ENCODE measurements at regions not wholly inside any gene's neighbourhood (a gene's known extent, or its start where the extent isn't known, plus 50 kb on each side); places are given as distances from the start of the nearest gene placed in this dataset.

DNA sequence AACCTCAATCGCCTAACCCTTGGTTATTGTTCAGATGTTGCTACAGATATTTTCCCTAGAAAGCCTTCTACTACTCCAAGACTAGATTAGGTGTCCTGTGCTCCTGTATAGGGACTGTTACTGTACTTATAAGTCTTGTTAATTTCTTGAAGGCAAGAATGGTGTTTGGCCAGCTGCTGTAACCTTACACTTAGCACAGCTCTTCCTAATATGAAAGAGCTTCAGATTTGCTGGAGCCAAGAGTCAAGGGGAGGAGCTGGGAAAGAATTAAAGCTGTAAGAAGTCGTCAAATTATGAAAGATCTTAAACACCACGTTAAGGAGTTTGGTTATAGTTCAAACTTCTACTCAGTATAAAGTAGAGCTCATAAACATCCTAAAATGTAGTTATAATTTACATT, 245.9 kb upstream of the TLL1 start:
- H3K36me3 ChIP-seq (ENCODE audit: control insufficient read depth, insufficient read depth, low read length), result no peaks in the 10 kb centered on the region
- TF ChIP-seq POLR2AphosphoS5 (IDR thresholded peaks at IDR 0.05; ENCODE audit: low read depth, low read length) (no peak), TCF7L2 (IDR thresholded peaks at IDR 0.05; ENCODE audit: low read depth, low read length) (no peak), SIN3A (IDR thresholded peaks at IDR 0.05; ENCODE audit: borderline replicate concordance, insufficient read depth, low read depth, low read length) (no peak)
- TF ChIP-seq, protein P1, sequence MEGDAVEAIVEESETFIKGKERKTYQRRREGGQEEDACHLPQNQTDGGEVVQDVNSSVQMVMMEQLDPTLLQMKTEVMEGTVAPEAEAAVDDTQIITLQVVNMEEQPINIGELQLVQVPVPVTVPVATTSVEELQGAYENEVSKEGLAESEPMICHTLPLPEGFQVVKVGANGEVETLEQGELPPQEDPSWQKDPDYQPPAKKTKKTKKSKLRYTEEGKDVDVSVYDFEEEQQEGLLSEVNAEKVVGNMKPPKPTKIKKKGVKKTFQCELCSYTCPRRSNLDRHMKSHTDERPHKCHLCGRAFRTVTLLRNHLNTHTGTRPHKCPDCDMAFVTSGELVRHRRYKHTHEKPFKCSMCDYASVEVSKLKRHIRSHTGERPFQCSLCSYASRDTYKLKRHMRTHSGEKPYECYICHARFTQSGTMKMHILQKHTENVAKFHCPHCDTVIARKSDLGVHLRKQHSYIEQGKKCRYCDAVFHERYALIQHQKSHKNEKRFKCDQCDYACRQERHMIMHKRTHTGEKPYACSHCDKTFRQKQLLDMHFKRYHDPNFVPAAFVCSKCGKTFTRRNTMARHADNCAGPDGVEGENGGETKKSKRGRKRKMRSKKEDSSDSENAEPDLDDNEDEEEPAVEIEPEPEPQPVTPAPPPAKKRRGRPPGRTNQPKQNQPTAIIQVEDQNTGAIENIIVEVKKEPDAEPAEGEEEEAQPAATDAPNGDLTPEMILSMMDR (IDR thresholded peaks at IDR 0.05), result no peak
- TF ChIP-seq, protein P2, sequence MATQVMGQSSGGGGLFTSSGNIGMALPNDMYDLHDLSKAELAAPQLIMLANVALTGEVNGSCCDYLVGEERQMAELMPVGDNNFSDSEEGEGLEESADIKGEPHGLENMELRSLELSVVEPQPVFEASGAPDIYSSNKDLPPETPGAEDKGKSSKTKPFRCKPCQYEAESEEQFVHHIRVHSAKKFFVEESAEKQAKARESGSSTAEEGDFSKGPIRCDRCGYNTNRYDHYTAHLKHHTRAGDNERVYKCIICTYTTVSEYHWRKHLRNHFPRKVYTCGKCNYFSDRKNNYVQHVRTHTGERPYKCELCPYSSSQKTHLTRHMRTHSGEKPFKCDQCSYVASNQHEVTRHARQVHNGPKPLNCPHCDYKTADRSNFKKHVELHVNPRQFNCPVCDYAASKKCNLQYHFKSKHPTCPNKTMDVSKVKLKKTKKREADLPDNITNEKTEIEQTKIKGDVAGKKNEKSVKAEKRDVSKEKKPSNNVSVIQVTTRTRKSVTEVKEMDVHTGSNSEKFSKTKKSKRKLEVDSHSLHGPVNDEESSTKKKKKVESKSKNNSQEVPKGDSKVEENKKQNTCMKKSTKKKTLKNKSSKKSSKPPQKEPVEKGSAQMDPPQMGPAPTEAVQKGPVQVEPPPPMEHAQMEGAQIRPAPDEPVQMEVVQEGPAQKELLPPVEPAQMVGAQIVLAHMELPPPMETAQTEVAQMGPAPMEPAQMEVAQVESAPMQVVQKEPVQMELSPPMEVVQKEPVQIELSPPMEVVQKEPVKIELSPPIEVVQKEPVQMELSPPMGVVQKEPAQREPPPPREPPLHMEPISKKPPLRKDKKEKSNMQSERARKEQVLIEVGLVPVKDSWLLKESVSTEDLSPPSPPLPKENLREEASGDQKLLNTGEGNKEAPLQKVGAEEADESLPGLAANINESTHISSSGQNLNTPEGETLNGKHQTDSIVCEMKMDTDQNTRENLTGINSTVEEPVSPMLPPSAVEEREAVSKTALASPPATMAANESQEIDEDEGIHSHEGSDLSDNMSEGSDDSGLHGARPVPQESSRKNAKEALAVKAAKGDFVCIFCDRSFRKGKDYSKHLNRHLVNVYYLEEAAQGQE (IDR thresholded peaks at IDR 0.05; ENCODE audit: insufficient read depth in 1 of 2, low read depth in 2 of 2, low read length in 1 of 2), result no peak
- BruUV-seq (replicated peaks), result no TSS peak
- H3K9me3 ChIP-seq (ENCODE audit: control insufficient read depth, insufficient read depth, low read depth, low read length), result no peaks in the 10 kb centered on the region
- ChIA-PET POLR2A (no interaction called here), CTCF (no interaction called here)
- no peaks in the 10 kb centered on the region for H3K4me1 ChIP-seq (ENCODE audit: control insufficient read depth, insufficient read depth, low read length)
- H3K27me3 ChIP-seq (ENCODE audit: control insufficient read depth, insufficient read depth, low read length), result no peaks in the 10 kb centered on the region
- H3K27ac ChIP-seq (ENCODE audit: low read length), result no peak overlapping the region
- no peak overlapping the region; a peak in 1 of 4 replicates for H3K4me3 ChIP-seq (ENCODE audit: low read depth in 2 of 2, low read length in 2 of 2)
- no peak for DNase-seq (ENCODE audit: low read depth, low spot score)
- no peak for ATAC-seq
- intact Hi-C loops (cut with micrococcal nuclease; ENCODE audit: unreplicated experiment), result no loop called here
- in situ Hi-C loops (cut with HindIII; ENCODE audit: low pct_unique_long_range_greater_than_20kb, low sequenced_read_pairs), result no loop called here

DNA sequence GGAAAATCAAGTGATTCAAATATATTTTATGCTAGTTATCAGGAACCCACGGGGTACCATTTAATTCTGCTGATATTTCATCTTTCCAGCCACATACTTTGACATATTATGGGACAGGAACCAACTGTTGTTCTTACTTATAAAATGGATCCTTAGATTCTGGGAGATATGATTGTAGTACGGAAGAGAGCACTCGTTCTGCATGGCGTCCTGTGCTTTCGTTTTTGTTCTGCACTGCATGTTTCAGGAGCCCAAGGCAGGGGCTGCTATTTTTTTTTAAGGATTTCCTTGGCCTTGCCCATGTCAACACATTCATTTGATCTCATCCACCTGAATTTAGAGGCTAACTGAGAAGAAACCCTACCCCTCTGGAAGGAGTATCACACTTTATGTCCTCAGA, 245.5 kb upstream of the TLL1 start:
- TF ChIP-seq, protein P1 (IDR thresholded peaks at IDR 0.05), result no peak
- no peak for TF ChIP-seq POLR2AphosphoS5 (IDR thresholded peaks at IDR 0.05; ENCODE audit: low read depth, low read length)
- TF ChIP-seq, protein P2 (IDR thresholded peaks at IDR 0.05; ENCODE audit: insufficient read depth in 1 of 2, low read depth in 2 of 2, low read length in 1 of 2), result no peak
- TF ChIP-seq TCF7L2 (IDR thresholded peaks at IDR 0.05; ENCODE audit: low read depth, low read length), result no peak
- no peak for TF ChIP-seq SIN3A (IDR thresholded peaks at IDR 0.05; ENCODE audit: borderline replicate concordance, insufficient read depth, low read depth, low read length)
- Histone ChIP-seq H3K4me1 (ENCODE audit: control insufficient read depth, insufficient read depth, low read length) (no peaks in the 10 kb centered on the region), H3K27ac (ENCODE audit: low read length) (no peak overlapping the region), H3K27me3 (ENCODE audit: control insufficient read depth, insufficient read depth, low read length) (no peaks in the 10 kb centered on the region), H3K36me3 (ENCODE audit: control insufficient read depth, insufficient read depth, low read length) (no peaks in the 10 kb centered on the region), H3K4me3 (ENCODE audit: low read depth in 2 of 2, low read length in 2 of 2) (no peak overlapping the region; a peak in 1 of 4 replicates), H3K9me3 (ENCODE audit: control insufficient read depth, insufficient read depth, low read depth, low read length) (no peaks in the 10 kb centered on the region)
- ChIA-PET POLR2A (no interaction called here), CTCF (no interaction called here)
- intact Hi-C loops (cut with micrococcal nuclease; ENCODE audit: unreplicated experiment) (no loop called here), in situ Hi-C loops (cut with HindIII; ENCODE audit: low pct_unique_long_range_greater_than_20kb, low sequenced_read_pairs) (no loop called here)
- BruUV-seq (replicated peaks), result no TSS peak
- ATAC-seq, result no peak
- no peak for DNase-seq (ENCODE audit: low read depth, low spot score)
